ENCODE measurements at regions not wholly inside any gene's neighbourhood (a gene's known extent, or its start where the extent isn't known, plus 50 kb on each side); places are given as distances from the start of the nearest gene placed in this dataset.
A peak's percentile ranks its signal among the peaks of the same experiment; 100 is the strongest.

DNA sequence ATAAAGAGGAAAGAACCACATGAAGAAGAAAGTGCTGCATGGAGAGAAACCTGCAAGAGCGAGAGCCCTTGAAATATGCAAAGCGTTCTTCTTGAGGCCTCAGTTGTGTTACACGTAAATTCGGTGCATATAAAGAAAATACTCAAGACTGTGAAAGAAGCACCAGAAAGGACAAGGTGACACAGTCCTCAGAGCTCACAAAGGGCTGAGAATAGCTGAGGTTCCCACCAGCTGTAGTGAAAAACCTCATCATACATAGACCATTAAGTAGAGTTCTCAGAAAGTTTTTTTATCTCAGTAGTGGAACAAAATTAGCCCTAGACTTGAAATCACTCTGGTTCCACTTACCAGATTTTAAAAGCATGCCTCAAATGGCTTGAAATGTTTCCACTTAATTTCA is 980.7 kb upstream of the CRIM1 start:
- no peak for FAIRE-seq
- TF ChIP-seq TAF1 (IDR thresholded peaks at IDR 0.05; ENCODE audit: borderline replicate concordance, low read depth, low read length) (no peak), POLR2AphosphoS5 (IDR thresholded peaks at IDR 0.05; ENCODE audit: low read depth, low read length) (no peak), POLR2A (IDR thresholded peaks at IDR 0.05; ENCODE audit: low read depth, low read length) (no peak)
- DNase-seq (ENCODE audit: insufficient read length), result no peak

DNA sequence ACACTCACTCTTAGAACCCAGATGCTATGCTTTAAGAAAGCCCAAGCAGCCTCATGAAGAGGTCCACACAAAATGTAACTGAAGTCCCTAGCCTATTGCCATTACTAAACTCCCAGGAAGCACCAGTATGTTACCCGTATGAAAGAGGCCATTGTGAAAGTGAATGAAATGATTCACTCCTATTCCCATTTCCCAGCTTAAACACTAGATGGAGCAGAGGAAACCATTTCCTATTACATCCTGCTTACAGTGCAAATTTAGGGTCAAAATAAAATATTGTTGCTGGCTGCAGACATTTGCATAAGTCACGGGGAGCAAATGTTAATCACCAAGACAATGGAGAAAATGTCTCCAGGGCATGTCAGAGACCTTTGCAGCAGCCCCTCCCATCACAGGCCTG is 989.7 kb upstream of the CRIM1 start:
- DNase-seq (ENCODE audit: insufficient read length), result no peak
- TF ChIP-seq POLR2A (IDR thresholded peaks at IDR 0.05; ENCODE audit: low read depth, low read length) (no peak), TAF1 (IDR thresholded peaks at IDR 0.05; ENCODE audit: borderline replicate concordance, low read depth, low read length) (no peak), POLR2AphosphoS5 (IDR thresholded peaks at IDR 0.05; ENCODE audit: low read depth, low read length) (no peak)
- FAIRE-seq, result no peak

DNA sequence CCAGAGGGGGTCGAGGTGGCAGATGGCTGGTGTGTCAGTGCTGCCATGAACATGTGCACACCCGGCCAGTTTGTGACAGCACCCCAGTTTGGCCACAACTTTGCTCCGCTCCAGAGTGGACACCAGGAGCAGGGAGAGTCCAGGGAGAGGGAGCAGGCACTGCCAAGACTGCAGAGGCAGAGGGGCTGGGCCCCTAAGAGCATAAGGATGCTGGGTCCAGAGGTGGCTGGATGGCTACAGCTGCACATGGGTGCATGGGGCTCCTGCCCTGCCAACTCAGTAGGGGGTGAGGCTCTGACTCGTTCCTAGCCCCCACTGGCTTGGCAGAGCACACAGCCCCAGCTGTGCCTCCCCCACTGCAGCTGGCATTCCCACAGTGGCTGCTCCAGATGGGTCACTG is 999.2 kb upstream of the CRIM1 start:
- TF ChIP-seq POLR2A (IDR thresholded peaks at IDR 0.05; ENCODE audit: low read depth, low read length) (no peak), TAF1 (IDR thresholded peaks at IDR 0.05; ENCODE audit: borderline replicate concordance, low read depth, low read length) (no peak), POLR2AphosphoS5 (IDR thresholded peaks at IDR 0.05; ENCODE audit: low read depth, low read length) (no peak)
- FAIRE-seq (no peak), DNase-seq (ENCODE audit: insufficient read length) (no peak)

DNA sequence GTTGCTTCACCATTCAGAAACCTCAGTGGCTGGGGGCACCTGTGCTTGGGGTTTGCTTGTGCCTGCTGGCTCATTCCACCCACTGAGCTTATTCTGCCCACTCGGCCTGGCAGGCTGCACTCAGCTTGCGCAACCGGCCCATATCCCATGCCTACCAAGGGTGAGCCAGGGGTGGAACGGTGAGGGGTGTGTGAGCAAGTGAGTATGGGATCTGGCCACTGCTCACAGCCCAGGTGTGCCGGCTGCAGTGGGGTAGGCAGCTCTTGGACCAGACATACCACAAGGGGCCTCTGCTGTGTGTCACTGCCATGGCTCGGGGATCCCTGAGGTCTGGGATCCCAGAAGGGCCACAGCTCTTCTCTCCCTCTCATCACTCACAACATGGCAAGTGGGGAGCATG is 1000.5 kb upstream of the CRIM1 start:
- DNase-seq (ENCODE audit: insufficient read length) (no peak), FAIRE-seq (no peak)
- TF ChIP-seq POLR2A (IDR thresholded peaks at IDR 0.05; ENCODE audit: low read depth, low read length) (no peak), POLR2AphosphoS5 (IDR thresholded peaks at IDR 0.05; ENCODE audit: low read depth, low read length) (no peak), TAF1 (IDR thresholded peaks at IDR 0.05; ENCODE audit: borderline replicate concordance, low read depth, low read length) (no peak)

DNA sequence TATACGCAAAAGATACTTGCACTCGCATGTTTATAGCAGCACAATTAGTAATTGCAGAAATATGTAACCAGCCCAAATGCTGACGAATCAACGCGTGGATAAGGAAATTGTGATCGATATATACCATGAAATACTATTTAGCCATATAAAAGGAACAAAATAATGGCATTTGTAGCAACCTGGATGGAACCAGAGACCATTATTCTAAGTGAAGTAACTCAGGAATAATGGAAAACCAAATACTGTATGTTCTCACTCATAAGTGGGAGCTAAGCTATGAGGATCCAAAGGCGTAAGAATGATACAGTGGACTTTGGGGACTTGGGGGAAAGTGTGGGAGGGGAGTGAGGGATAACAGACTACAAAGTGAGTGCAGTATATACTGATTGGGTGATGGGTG is 1008.0 kb upstream of the CRIM1 start:
- TF ChIP-seq POLR2AphosphoS5 (IDR thresholded peaks at IDR 0.05; ENCODE audit: low read depth, low read length) (no peak), TAF1 (IDR thresholded peaks at IDR 0.05; ENCODE audit: borderline replicate concordance, low read depth, low read length) (no peak), POLR2A (IDR thresholded peaks at IDR 0.05; ENCODE audit: low read depth, low read length) (no peak)
- FAIRE-seq, result no peak
- no peak for DNase-seq (ENCODE audit: insufficient read length)

DNA sequence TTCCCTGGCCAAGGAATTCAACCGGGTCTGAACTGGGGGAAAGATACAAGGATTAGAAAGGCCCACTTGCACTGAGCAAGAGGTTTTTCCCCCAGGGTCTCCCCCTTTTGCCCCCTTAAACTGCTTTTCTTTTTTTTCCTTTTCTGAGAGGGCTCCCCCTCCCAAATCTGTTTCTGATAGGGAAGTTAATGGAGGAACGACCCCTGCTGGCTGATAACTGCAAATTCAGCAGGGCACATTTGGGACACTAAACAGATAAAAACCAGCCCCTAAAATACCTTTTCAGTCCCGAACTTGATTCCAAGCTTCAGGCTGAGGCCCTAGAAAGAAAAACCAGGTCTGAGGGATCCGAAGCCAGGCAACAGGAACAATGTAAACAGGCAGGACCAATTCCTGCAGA is 1012.4 kb upstream of the CRIM1 start:
- TF ChIP-seq POLR2A (IDR thresholded peaks at IDR 0.05; ENCODE audit: low read depth, low read length), result no peak
- no peak for TF ChIP-seq POLR2AphosphoS5 (IDR thresholded peaks at IDR 0.05; ENCODE audit: low read depth, low read length)
- TF ChIP-seq TAF1 (IDR thresholded peaks at IDR 0.05; ENCODE audit: borderline replicate concordance, low read depth, low read length), result no peak
- FAIRE-seq (peak; percentile 9), DNase-seq (ENCODE audit: insufficient read length) (no peak)

DNA sequence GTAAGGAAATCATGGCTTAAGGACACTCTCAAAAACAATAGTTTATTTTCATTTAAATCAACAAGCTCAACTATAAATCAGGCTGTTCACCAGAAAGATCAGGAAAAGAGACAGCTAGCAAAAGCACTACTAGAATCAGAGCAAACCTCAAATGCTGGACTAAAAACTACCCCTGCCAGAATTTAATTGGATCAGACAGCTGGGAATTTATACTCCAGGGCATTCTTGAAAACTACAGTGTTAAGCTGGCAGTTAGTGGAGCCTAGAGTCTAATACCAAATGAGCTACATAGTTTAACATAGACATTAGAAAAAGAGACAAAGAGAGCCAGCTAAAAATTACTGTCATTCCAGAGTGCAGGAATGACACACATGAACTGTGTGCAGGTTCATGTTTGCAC is 1016.4 kb upstream of the CRIM1 start:
- TF ChIP-seq TAF1 (IDR thresholded peaks at IDR 0.05; ENCODE audit: borderline replicate concordance, low read depth, low read length), result no peak
- no peak for TF ChIP-seq POLR2A (IDR thresholded peaks at IDR 0.05; ENCODE audit: low read depth, low read length)
- TF ChIP-seq POLR2AphosphoS5 (IDR thresholded peaks at IDR 0.05; ENCODE audit: low read depth, low read length), result no peak
- DNase-seq (ENCODE audit: insufficient read length) (no peak), FAIRE-seq (no peak)

DNA sequence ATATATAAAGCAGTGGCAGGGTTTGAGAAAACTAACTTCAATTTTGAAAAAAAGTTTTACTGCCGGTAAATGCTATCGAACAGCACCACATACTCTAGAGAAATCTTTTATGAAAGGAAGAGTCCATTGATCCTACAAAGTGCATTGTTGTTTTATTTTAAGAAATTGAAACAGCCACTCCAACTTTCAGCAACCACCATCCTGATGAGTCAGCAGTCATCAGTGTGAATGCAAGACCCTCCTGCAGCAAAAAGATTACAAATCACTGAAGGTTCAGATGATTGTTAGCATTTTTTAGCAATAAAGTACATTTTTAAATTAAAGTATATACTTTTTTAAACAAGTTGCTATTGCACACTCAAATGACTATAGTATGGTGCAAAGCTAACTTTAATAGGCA is 1017.7 kb upstream of the CRIM1 start:
- FAIRE-seq (no peak), DNase-seq (ENCODE audit: insufficient read length) (no peak)
- TF ChIP-seq POLR2A (IDR thresholded peaks at IDR 0.05; ENCODE audit: low read depth, low read length) (no peak), TAF1 (IDR thresholded peaks at IDR 0.05; ENCODE audit: borderline replicate concordance, low read depth, low read length) (no peak), POLR2AphosphoS5 (IDR thresholded peaks at IDR 0.05; ENCODE audit: low read depth, low read length) (no peak)

DNA sequence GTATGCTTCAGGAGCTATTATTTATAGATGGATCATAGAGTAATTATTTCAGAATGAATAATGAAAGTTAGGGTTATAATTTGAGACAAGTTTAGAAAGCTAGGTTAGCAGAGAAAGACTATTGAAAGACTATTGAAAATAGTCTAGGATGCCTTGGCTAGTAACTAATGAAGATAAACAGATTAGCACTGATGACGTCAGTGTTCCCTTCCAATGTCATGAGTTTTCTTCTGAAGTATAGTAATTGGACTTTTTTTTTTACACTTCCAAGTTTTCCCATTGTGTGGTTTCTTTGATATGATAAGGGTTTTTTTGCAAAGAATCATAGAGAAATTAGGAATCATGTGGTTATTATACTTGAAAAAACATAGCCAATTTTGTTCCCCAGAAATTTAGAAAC is 1041.5 kb upstream of the CRIM1 start:
- TF ChIP-seq POLR2A (IDR thresholded peaks at IDR 0.05; ENCODE audit: low read depth, low read length) (no peak), POLR2AphosphoS5 (IDR thresholded peaks at IDR 0.05; ENCODE audit: low read depth, low read length) (no peak), TAF1 (IDR thresholded peaks at IDR 0.05; ENCODE audit: borderline replicate concordance, low read depth, low read length) (no peak)
- DNase-seq (ENCODE audit: insufficient read length) (no peak), FAIRE-seq (no peak)

DNA sequence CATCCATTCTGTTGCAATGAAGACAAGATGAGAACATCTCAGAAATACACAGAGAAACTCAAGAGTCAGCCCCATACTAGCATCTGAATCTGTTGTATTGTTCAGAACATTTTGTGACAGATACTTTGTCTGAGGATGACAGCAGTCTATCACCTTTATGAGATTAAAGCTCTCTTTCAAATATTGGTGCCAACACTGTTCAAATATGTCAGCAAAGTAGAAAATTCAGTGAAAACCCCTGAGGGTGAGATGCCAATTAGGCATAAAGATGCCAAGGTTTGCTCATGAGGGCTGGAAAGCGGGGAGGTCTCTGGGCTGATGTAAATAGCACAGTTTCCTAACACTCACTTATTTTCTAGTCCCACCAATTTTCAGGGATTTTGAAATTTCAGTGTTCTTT is 1054.2 kb upstream of the CRIM1 start:
- no peak for TF ChIP-seq TAF1 (IDR thresholded peaks at IDR 0.05; ENCODE audit: borderline replicate concordance, low read depth, low read length)
- FAIRE-seq (no peak), DNase-seq (ENCODE audit: insufficient read length) (no peak)

DNA sequence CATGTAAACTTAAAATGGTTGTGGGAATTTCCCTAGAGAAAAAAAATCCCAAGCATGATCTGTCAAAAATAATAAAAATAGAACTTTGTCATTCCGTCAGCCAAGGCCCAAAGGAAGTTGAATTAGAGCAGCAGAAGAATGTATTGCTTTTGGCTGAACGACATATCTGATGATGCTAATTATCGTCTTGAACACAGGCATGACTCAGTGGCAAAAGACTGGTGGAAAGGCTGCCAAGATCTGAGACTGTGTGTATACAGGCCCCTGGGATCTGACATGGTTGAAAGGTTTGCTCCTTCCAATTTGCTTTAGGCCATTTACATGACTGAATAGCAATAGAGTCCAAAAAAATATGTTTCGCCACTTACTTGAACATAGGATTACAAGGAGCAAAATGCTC is 1057.1 kb upstream of the CRIM1 start:
- TF ChIP-seq TAF1 (IDR thresholded peaks at IDR 0.05; ENCODE audit: borderline replicate concordance, low read depth, low read length), result no peak
- TF ChIP-seq POLR2A (IDR thresholded peaks at IDR 0.05; ENCODE audit: low read depth, low read length), result no peak
- no peak for TF ChIP-seq POLR2AphosphoS5 (IDR thresholded peaks at IDR 0.05; ENCODE audit: low read depth, low read length)
- no peak for FAIRE-seq
- DNase-seq (ENCODE audit: insufficient read length), result no peak

DNA sequence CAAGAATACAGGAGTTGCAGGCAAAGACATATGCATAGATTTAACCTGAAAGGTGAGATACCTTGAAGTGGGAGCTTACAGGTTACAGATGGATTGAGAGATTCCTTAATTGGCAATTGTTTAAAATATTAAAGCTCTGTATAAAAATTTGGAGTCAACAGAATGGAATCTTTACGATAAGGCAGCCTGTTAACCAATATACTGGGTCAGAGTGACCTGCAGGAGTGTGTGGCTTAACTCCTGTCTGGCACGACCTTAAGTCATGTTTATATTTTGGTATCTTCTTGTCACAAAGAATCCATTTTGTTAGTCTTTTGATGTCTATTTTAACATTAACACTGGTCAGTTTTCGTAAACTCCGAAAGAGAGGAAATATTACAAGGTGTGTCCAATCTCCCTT is 1058.2 kb upstream of the CRIM1 start:
- FAIRE-seq (no peak), DNase-seq (ENCODE audit: insufficient read length) (no peak)
- TF ChIP-seq TAF1 (IDR thresholded peaks at IDR 0.05; ENCODE audit: borderline replicate concordance, low read depth, low read length) (no peak), POLR2A (IDR thresholded peaks at IDR 0.05; ENCODE audit: low read depth, low read length) (no peak), POLR2AphosphoS5 (IDR thresholded peaks at IDR 0.05; ENCODE audit: low read depth, low read length) (no peak)

DNA sequence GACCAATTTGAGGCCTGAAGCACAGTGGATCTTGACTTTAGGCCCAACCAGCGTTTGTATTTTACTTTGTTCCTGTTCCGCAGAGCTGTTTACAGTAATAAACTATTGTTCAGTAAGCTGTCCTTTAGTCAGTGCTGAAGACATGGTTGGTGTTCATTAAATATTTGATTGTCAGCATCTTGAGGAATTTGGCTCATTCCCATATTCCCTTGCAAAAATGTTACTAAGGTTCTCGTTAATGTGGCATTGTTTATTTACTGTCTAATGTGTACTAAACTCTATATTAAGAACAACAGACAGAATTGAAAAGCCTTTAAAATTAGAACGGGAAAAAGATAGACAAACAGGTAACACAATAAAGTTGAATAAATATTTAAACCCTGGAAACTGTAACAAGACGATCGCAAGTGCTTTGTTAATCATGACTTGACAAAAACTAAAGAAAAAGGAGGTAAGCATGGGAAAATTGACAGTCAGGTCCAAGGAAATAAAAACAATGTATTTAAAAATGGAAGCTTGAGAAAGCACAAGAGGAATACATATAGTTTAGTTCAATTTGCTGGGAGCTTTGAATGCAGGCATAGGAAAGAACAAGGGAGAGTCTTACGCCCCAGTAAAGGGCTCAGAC is 1060.8 kb upstream of the CRIM1 start:
- TF ChIP-seq POLR2AphosphoS5 (IDR thresholded peaks at IDR 0.05; ENCODE audit: low read depth, low read length), result no peak
- no peak for TF ChIP-seq POLR2A (IDR thresholded peaks at IDR 0.05; ENCODE audit: low read depth, low read length)
- no peak for TF ChIP-seq TAF1 (IDR thresholded peaks at IDR 0.05; ENCODE audit: borderline replicate concordance, low read depth, low read length)
- no peak for FAIRE-seq
- DNase-seq (ENCODE audit: insufficient read length), result no peak
